Fibroblast of upper back skin (primary cell): ENCODE measurements at regions not wholly inside any gene's neighbourhood (a gene's known extent, or its start where the extent isn't known, plus 50 kb on each side); places are given as distances from the start of the nearest gene placed in this dataset.
"Not testable (repeated sequence)": the region's sequence is repeated elsewhere in the genome, so short reads cannot be mapped to it uniquely, and the experiment has no call there.

Experiments
- DNase-seq: peaks from one replicate; pipeline ENCODE4 v3.0.0-alpha.2; 2013

GRCh38 chr3:82259994-82260393, 498.5 kb upstream of the GBE1 start:
- no peak for DNase-seq

- DNase-seq = no peak
Measured at GRCh38 chr3:82240322-82240721, 478.9 kb upstream of the GBE1 start.

DNA sequence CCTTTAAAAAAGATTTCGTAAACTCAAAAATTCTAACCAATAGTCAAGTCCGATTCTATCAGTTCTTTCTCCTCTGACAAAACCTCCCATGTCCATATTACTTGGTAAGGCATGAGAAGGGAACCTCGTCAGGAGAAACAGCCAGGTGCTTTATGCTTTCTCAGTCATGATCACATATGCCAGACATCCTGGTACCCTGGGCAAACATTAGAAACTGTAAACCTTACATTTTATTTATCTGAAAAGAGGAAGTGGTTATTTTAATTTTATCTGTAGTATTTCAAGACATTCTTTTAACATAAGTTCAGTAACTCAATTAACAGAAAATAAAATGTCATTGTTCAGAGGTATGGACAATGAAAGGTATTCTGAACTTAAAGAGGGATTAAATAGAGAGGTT, 474.8 kb upstream of the GBE1 start:
- DNase-seq = no peak

DNA sequence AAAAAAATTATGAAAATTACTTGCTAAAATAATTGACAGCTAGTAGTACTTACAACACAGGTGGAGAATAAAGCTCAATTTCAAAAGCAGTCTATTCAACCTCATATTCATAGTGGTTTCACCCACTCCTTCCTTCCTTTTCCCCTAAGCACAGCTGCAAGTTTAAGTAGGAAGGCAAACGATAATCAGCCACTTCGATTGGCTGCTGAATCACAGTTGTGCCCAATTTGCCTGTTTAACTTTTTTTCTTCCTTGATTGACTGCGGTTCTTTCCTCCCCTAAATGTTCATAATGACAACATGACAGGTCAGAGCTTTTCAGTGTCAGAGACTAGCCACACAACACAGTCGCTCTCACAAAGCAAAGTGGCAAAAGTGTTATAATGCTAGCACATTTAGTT, 468.0 kb upstream of the GBE1 start:
- DNase-seq = no peak

DNA sequence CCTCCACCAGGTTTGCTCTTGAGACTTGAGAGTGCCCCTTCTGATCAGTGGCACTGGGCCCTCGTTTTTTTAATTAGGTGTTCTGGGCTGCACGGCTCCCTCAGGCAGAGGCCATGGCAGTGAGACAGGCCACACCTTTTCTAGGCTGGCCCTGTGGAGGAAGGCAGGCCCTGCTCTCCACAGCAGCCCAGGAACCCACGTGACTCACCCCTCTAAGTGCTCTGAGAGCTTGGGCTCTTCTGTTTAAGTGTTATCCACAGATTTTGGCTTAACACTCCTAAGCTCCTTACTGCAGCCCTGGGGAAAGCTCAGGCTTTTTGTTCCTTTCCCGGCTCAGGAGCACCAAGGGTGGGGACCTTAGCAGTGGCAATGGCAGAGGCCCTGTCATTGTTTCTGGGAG, 463.2 kb upstream of the GBE1 start:
- DNase-seq = no peak

DNA sequence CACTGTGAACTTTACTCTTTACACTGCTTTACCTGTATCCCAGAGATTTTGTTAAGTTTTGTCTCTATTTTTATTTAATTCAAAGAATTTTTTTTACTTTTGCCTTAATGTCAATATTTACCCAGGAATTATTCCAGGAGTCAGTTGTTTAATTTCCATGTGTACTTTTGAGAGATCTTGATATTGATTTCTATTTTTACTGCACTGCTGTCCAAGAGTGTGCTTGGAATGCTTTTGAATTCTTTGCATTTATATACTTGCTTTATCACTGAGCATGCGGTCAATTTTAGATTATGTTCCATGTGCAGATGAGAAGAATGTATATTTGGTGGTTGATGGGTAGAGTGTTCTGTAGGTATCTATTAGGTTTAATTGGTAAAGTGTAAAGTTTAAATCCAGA, 461.0 kb upstream of the GBE1 start:
- DNase-seq = no peak

- DNase-seq = no peak
Measured at GRCh38 chr3:82217571-82217970, 456.1 kb upstream of the GBE1 start.

DNA sequence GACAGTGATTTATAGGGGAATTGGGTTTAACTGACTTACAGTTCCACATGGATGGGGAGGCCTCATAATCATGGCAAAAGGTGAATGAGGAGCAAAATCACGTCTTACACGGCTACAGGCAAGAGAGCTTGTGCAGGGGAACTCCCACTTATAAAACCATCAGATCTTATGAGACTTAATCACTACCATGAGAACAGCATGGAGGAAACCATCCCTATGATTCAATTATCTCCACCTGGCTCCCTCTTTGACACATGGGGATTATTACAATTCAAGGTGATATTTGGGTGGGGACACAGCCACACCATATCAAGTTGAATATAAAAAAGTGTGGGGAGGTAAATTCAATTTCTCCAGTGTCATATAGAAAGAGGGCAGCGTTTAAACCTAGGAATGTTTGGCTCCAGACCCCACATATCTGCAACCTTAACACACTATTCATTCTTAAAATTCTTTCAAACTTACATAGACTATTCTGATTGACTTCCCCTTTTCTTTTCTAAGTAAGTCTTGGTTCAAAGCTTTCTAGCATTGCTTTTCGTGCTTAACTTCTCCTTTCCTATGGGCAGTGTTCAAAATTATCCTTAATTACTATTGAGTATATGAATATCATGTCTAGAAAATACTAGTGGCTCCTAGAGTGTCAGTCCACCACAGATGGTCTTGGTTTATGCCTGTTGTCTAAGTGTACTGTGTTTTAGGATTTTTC, 446.7 kb upstream of the GBE1 start:
- no peak for DNase-seq

DNA sequence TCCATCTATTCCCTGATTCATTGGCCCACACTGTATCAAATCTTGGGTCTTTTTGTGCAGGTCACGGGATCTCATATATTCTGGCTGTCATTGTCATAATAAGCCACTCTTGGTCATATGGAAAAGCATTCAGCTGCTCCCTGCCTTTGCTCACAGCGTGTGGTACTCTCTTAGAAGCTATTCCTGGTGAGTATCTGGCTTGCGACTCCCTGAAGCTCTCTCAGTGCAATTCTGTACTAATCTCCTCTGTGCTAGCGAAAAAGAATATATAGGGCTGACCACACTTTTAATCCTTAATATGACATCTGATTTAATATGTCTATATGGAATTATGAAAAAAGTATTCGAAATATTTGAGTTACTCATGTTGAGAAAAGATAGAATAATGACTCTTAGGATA, 440.8 kb upstream of the GBE1 start:
- peak; percentile 2 for DNase-seq

DNA sequence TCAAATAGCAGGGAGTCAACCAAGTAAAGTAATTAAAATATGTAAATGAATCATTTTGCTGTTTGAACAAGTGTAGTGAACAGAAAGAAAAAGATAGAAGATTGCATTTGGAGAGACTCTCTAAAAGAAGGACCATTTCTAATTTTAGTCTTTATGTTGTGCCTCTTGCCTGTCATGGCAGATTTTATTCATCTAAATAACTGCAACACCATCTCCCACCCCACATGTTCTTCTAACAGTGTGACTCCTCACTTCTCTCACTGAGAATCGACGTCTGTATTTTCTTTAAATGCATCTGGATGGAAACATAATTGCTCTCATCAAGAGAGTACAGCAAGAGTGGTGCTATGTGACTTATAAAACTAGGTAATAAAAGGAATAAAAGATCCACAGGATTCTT, 439.9 kb upstream of the GBE1 start:
- DNase-seq = no peak

- DNase-seq = no peak
Measured at GRCh38 chr3:82198009-82198408, 436.6 kb upstream of the GBE1 start.

DNA sequence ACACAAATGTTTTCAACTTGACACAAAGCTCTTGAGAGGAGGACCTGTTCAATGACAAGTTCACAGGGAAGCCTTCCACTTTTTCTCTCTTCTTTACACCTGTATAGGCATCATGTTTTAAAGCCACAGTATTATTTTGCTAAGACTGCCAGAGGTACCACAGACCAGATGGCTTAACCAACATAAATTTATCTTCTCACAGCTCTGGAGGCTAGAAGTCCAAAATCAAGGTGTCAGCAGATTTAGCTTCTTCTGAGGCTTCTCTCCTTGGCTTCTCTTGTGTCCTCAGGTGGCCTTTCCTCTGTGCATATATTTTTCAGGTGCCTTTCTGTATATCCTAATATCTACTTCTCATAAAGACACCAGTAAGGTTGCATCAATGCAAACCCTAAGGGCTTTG, 435.2 kb upstream of the GBE1 start:
- no peak for DNase-seq

GRCh38 chr3:82194870-82195269, 433.4 kb upstream of the GBE1 start:
- DNase-seq = no peak

- DNase-seq = no peak
Measured at GRCh38 chr3:82186017-82186416, 424.6 kb upstream of the GBE1 start.

GRCh38 chr3:82179291-82179690, 417.8 kb upstream of the GBE1 start:
- DNase-seq = no peak

DNA sequence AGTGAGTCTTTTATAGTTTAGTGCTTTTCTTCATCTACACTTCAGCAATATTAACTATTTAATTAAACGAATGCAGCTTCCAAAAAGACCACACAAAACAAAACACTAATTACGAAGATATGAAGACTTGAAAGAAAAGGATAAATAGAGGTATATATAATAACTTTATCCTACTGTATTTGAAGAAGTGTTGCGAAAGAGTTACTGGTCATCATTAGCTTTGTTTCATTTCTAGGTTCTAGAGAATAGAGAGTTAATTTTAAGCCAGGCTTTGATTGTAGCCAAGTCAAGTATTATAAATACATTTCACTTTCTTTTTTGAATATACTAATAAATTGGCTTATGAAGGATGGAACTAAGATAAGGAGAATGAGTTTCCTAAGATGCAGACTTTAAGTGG, 416.8 kb upstream of the GBE1 start:
- no peak for DNase-seq

DNA sequence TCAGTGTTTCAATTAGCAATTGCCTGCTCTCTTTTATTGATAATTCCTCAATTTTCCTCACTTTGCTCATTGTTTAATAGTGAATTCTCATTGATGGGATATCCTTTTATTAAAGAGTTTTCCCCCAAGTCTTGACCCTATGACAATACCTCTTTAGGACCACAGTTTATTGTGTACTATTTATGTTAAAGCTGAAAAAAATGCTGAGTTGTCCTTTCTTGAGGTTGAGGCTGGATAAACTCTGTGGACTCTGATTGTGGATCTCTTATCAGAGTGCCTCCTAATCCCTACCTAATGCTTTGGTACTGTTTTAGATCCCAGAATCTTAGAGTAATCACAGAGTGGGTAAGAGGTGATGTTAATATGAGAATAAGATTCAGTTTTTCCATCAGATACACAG, 416.3 kb upstream of the GBE1 start:
- DNase-seq = no peak

DNA sequence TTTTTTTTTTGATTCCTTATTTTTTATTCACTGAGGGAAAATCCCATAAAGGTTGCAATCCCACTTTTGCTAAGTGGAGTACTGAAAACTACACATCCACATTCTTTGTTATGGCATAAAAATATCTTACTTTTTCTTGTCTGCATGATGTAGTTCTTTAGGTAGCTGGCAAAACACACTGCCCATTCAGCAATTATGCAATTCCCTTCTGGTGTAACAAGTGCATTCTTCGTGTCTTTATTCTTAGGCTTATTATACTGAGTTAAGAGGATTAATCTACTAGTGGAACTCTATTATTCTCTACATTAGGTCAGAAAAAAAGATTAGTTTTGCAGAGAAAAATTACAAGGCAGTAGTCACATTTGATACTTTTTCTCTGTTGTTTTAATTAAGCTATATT, 403.8 kb upstream of the GBE1 start:
- no peak for DNase-seq

DNA sequence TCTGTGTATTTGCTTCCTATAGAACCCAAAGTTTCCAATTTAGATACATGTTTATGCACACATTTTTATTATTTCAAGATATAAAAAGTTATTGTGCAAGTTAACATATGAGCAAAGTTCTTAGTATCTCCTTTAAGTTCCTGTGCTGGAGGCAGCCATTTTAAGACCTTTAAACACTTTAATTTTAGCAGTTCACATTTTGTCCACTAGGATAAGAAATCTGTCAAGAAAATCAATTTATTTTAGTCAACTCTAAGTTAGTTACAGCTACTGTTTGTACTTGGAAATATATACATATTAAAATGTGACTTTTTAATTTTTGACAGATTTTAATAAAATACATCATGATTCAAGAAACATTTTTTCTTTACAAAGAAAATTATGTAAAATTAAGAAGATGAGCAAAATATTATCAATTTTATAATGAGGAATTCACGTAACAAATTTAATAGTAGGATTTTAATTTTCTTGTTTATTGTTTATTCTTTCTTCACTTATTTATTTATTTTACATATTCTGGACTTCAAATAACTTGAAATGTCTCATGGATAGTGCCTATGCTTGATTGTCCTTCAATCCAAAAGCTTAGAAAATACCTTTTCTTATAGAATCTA, 402.6 kb upstream of the GBE1 start:
- DNase-seq = peak; percentile 3

DNA sequence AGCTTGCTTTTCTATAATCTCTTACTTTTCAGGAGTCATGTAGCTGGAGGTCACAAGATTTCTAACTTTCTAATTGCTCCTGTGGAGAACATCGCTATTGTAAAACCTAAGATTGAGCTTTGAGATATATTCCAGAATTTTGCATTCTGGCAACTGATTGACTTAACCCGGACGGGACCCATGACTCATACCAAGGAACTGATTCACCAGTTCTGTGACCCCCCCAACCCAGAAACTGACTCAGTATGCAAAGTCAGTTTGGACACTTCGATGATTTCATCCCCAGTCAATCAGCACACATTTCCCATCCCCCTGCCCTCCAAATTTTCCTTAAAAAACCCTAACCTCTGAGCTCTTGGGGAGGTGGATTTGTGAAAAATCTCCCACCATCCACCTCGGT, 396.5 kb upstream of the GBE1 start:
- peak; percentile 71 for DNase-seq

GRCh38 chr3:82153892-82154291, 392.4 kb upstream of the GBE1 start:
- DNase-seq = not testable (repeated sequence)

- no peak for DNase-seq
Measured at GRCh38 chr3:82145742-82146141, 384.3 kb upstream of the GBE1 start.

DNA sequence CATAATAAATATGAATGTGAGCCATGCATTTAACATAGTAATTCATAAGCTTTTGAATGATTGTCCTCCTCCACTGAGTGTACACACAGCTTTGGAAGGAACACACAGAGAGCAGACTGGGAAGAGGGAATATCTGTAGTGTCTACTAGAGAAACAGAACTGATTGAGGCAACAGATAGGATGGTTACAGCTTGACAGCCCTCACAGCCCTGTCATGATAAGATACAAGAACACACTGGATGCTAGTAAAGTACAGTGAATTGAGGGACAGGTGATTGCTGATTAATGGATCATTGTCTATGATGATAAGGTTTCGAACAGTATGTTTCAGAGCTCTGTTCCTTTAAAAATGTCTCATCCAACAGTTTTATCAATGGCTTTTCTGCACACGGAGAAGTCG, 383.4 kb upstream of the GBE1 start:
- DNase-seq = no peak

GRCh38 chr3:82143661-82144412, 382.4 kb upstream of the GBE1 start:
- DNase-seq = no peak
